ENCODE measurements at regions not wholly inside any gene's neighbourhood (a gene's known extent, or its start where the extent isn't known, plus 50 kb on each side); places are given as distances from the start of the nearest gene placed in this dataset.

GRCh38 chr13:78029901-78030300 is 111.3 kb upstream of the EDNRB start:
- TF ChIP-seq CTCF (IDR thresholded peaks at IDR 0.05; ENCODE audit: low read depth, low read length) (no peak), EZH2phosphoT487 (IDR thresholded peaks at IDR 0.05; ENCODE audit: low read depth) (no peak)
